Psoas muscle (tissue), 7 donors: ENCODE measurements at regions not wholly inside any gene's neighbourhood (a gene's known extent, or its start where the extent isn't known, plus 50 kb on each side); places are given as distances from the start of the nearest gene placed in this dataset.

Experiments
- ATAC-seq, 4 donors: fragments of 200-7000 bp; cut with Tn5 transposase; one replicate each; pipeline ENCODE4 v1.9.1; 2020; ENCODE audit warnings: moderate library complexity in 3 of 4, mild to moderate bottlenecking in 2 of 4
- DNase-seq, 2 donors: peaks; one replicate each; pipeline ENCODE4 v3.0.0-alpha.2; 2020
- H3K27ac ChIP-seq: fragments of 200-600 bp; one replicate; pipeline ENCODE4 v1.8.0; 2022
- H3K27me3 ChIP-seq, 3 donors: fragments of 200-600 bp in 1 of 3; one replicate each; pipeline versions ENCODE4 v1.6.1 to v1.8.0; 2013 to 2022; ENCODE audit warnings: low read length in 2 of 3, mild to moderate bottlenecking in 2 of 3, moderate library complexity in 1 of 3; ENCODE audit not compliant: insufficient read depth in 3 of 3
- H3K36me3 ChIP-seq, 2 donors: fragments of 200-600 bp in 1 of 2; one replicate each; pipeline versions ENCODE4 v1.6.1 to v1.8.0; 2013 to 2022; ENCODE audit warnings: low read depth in 1 of 2, mild to moderate bottlenecking in 1 of 2, moderate library complexity in 1 of 2; ENCODE audit not compliant: insufficient read depth in 1 of 2
- H3K4me1 ChIP-seq: fragments of 200-600 bp; one replicate; pipeline ENCODE4 v1.8.0; 2022
- H3K4me3 ChIP-seq: fragments of 200-600 bp; one replicate; pipeline ENCODE4 v1.8.0; 2022; ENCODE audit warnings: mild to moderate bottlenecking
- H3K9me3 ChIP-seq: fragments of 200-600 bp; one replicate; pipeline ENCODE4 v1.8.0; 2022
- WGBS, 3 donors: extraction: QIAGEN DNeasy Blood & Tissue Kit; methylation state at CpG; one replicate each; pipeline versions ENCODE4 v1.1.6 to v1.1.7; 2013; 5-methylcytosine and 5-hydroxymethylcytosine counted together
- intact Hi-C, 2 donors: fragments of 100-400 bp; cut with DNase I; formaldehyde crosslinking; loops; one replicate each; pipeline versions ENCODE4 v1.11.0 to v1.14.2; 2022
- TF ChIP-seq, protein P1 (sequence below): fragments of 200-600 bp; IDR thresholded peaks from one replicate; pipeline ENCODE4 v1.8.0; 2022; ENCODE audit warnings: antibody characterized with exemption
- donor health status: healthy with polysubstance abuse.
- donor health status: DM: no; HTN: no; CAD: no; lungs with moderate emphysema.
- donor health status: Bipolar disorder and iron deficiency.
- donor health status: healthy.
- donor health status: DM: yes; HTN: yes; CAD: no.
- donor health status: DM: no; HTN: no; CAD: no.
- donor health status: DM: yes; HTN: yes; CAD: no.

DNA sequence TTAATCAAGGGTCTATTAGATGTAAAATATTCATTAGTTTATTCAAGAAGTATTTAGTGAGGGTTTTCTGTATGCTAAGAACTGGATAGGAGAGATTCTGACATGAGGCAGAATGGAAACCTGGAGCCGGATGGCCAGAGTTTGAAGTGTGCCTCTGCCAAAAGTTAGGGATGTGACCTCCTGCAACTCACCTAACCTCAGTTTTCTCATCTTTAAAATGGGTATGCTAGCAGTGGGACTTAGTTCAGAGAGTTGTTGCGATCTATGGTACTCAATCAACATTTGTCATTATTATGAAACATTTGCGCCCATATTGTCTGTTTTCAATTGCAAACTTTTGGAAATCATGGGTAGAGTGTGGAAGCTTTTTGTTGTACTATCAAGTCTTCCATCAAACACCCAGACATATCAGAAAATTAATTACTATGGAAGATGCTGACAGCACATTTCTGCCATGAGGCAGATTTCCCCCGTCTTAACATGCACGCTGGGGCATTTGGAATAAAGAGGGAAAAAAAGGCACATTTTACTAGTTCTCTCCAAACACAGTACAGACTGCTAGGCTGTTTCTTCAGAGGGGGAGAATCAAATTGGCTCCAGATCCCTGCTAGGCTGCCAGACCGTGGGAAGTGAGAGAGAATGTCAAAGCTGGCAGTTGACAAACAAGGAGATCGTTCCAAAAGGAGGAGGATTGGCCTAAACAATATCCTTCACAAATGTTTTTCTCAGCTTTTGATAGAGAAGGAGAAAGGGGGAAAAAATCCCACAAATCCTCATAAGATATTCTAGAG, 205.3 kb upstream of the TSHZ2 start:
- WGBS, 3 donors: 52 to 55% (median 53%) methylated on average over 7 of the region's 7 CpGs
- no peak for DNase-seq

DNA sequence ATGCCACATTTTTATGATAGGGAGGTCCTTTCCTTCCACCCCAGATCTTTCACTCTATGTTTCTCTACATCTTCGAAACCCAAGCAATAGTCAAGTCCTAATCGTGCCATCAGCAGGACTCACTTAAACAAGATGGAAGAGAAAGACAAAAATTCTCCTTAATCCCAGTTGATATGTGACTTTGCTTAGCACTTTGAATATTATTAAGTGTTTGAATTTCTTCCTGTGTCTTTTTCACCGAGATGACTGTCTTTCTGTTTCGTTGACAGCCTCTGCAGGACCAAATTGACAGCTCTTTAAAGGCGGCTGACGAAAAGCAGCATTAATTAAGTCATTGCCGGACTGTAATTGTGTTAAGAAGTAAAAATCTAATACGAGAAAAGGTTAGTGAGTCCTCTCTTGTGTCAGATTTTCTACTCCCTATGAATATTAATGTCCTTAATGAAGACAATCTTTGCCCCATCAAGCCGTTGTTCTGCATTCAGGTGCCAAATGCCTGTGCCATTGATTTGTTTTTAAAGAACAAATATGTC, 208.8 kb upstream of the TSHZ2 start:
- TF ChIP-seq, protein P1, sequence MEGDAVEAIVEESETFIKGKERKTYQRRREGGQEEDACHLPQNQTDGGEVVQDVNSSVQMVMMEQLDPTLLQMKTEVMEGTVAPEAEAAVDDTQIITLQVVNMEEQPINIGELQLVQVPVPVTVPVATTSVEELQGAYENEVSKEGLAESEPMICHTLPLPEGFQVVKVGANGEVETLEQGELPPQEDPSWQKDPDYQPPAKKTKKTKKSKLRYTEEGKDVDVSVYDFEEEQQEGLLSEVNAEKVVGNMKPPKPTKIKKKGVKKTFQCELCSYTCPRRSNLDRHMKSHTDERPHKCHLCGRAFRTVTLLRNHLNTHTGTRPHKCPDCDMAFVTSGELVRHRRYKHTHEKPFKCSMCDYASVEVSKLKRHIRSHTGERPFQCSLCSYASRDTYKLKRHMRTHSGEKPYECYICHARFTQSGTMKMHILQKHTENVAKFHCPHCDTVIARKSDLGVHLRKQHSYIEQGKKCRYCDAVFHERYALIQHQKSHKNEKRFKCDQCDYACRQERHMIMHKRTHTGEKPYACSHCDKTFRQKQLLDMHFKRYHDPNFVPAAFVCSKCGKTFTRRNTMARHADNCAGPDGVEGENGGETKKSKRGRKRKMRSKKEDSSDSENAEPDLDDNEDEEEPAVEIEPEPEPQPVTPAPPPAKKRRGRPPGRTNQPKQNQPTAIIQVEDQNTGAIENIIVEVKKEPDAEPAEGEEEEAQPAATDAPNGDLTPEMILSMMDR: no peak
- DNase-seq (no peak), ATAC-seq (no peak)
- no peak overlapping the region for H3K27ac ChIP-seq
- no peak overlapping the region for H3K4me3 ChIP-seq
- intact Hi-C loops: no loop called here
- H3K9me3 ChIP-seq: no peaks in the 10 kb centered on the region
- no peaks in the 10 kb centered on the region for H3K4me1 ChIP-seq
- no peaks in the 10 kb centered on the region for H3K36me3 ChIP-seq
- no peaks in the 10 kb centered on the region for H3K27me3 ChIP-seq
- WGBS, 3 donors: 93 to 96% (median 95%) methylated on average over 9 of the region's 9 CpGs

More for the DNA sequence above, 205.3 kb upstream of the TSHZ2 start:
- ATAC-seq: no peak
- no peaks in the 10 kb centered on the region for H3K36me3 ChIP-seq
- H3K4me3 ChIP-seq: no peak overlapping the region
- H3K27me3 ChIP-seq: no peaks in the 10 kb centered on the region
- intact Hi-C loops: no loop called here
- no peak overlapping the region for H3K27ac ChIP-seq
- H3K9me3 ChIP-seq: no peaks in the 10 kb centered on the region
- no peaks in the 10 kb centered on the region for H3K4me1 ChIP-seq
- TF ChIP-seq, protein P1: no peak

DNA sequence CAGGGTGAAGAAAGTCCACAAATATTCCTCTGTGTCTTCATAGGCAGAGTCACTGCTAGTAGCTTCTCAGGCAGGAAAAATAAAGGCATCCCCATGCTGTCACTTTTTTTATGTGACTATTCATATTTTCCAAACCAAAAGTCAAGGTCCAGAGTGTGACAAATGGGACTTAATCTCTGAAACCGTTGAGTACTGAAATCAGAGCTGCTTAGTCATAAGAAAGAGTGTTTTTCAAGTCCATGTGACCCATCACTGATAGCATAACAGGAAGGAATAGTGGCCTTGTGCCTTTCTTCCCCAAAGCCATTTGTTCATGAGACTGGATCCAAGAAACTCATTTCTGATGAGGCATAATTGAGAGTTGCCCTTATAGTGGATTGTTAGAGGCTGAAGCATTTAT, 210.3 kb upstream of the TSHZ2 start:
- no peak overlapping the region for H3K27ac ChIP-seq
- H3K27me3 ChIP-seq: no peaks in the 10 kb centered on the region
- DNase-seq (no peak), ATAC-seq (no peak)
- H3K4me1 ChIP-seq: no peaks in the 10 kb centered on the region
- no peak overlapping the region for H3K4me3 ChIP-seq
- intact Hi-C loops: no loop called here
- TF ChIP-seq, protein P1: no peak
- WGBS, 3 donors: 3 to 24% (median 8%) methylated on average over 1 of the region's 1 CpG
- H3K9me3 ChIP-seq: no peaks in the 10 kb centered on the region
- no peaks in the 10 kb centered on the region for H3K36me3 ChIP-seq

DNA sequence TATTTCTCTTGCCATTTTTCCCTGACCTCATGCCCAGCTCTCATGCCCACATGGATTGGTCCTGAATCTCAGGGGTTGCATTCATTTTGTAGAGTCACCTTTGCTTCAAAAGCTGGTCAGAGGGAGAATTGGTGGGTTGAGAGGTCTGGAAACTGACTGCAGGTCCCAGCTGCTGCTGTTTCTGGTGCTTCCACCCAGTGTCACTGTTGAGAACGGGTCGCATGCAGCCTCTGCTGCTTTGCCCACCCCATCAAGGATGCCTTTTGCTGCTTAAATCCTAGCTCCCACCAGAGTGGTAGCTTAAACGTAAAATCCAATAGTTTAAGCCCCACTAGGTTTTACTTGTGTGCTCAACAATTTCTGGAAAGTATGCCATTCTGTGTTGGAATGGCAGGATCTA, 211.4 kb upstream of the TSHZ2 start:
- TF ChIP-seq, protein P1: no peak
- H3K9me3 ChIP-seq: no peaks in the 10 kb centered on the region
- DNase-seq (no peak), ATAC-seq (no peak)
- H3K27me3 ChIP-seq: no peaks in the 10 kb centered on the region
- H3K36me3 ChIP-seq: no peaks in the 10 kb centered on the region
- 88 to 97% (median 94%) methylated on average over 3 of the region's 3 CpGs for WGBS, 3 donors
- no peaks in the 10 kb centered on the region for H3K4me1 ChIP-seq
- no peak overlapping the region for H3K27ac ChIP-seq
- intact Hi-C loops: no loop called here
- H3K4me3 ChIP-seq: no peak overlapping the region
